ENCODE measurements at regions not wholly inside any gene's neighbourhood (a gene's known extent, or its start where the extent isn't known, plus 50 kb on each side); places are given as distances from the start of the nearest gene placed in this dataset.

GRCh38 chr7:149381245-149381644, 79.6 kb downstream of the ZNF777 start:
- TF ChIP-seq RAD21 (IDR thresholded peaks at IDR 0.05; ENCODE audit: low read depth) (peak; percentile 31; the same call in 1 of the 2 replicates), TAF1 (IDR thresholded peaks at IDR 0.05; ENCODE audit: low read depth) (no peak)

All from Ishikawa (cell line).